Spleen (tissue), 11 donors: ENCODE measurements at regions not wholly inside any gene's neighbourhood (a gene's known extent, or its start where the extent isn't known, plus 50 kb on each side); places are given as distances from the start of the nearest gene placed in this dataset.

ENCODE experiments used
- DNase-seq: peaks from one replicate; pipeline ENCODE4 v3.0.0-alpha.2; 2020
- H3K27ac ChIP-seq, 8 donors: fragments of 200-600 bp; sonication (generic) in 7 of 8; 1 replicate in 4 of 8; 2 replicates in 4 of 8; pipeline versions ENCODE4 v1.5.0 to v1.8.0; 2016 to 2021; ENCODE audit warnings: inconsistent platforms in 4 of 8, mild to moderate bottlenecking in 4 of 8, moderate library complexity in 1 of 8
- H3K27me3 ChIP-seq, 7 donors: fragments of 200-600 bp; sonication (generic) in 6 of 7; replicated peaks in 1 of 7; 1 replicate in 4 of 7; 2 replicates in 3 of 7; pipeline versions ENCODE4 v1.5.0 to v1.8.0; 2016 to 2021; ENCODE audit warnings: inconsistent platforms in 3 of 7, mild to moderate bottlenecking in 1 of 7
- H3K36me3 ChIP-seq, 6 donors: fragments of 200-600 bp; sonication (generic) in 5 of 6; 1 replicate in 4 of 6; 2 replicates in 2 of 6; pipeline versions ENCODE4 v1.5.0 to v1.8.0; 2016 to 2021; ENCODE audit warnings: inconsistent platforms in 2 of 6
- H3K4me1 ChIP-seq, 6 donors: fragments of 200-600 bp; sonication (generic) in 5 of 6; 1 replicate in 3 of 6; 2 replicates in 3 of 6; pipeline versions ENCODE4 v1.5.0 to v1.8.0; 2016 to 2021; ENCODE audit warnings: inconsistent platforms in 3 of 6
- H3K4me3 ChIP-seq, 8 donors: fragments of 200-600 bp; sonication (generic) in 7 of 8; 1 replicate in 4 of 8; 2 replicates in 4 of 8; pipeline versions ENCODE4 v1.5.0 to v1.8.0; 2016 to 2021; ENCODE audit warnings: inconsistent platforms in 4 of 8, mild to moderate bottlenecking in 4 of 8, moderate library complexity in 2 of 8
- H3K9me3 ChIP-seq, 8 donors: fragments of 200-600 bp; sonication (generic) in 7 of 8; 1 replicate in 4 of 8; 2 replicates in 4 of 8; pipeline versions ENCODE4 v1.5.0 to v1.8.0; 2016 to 2021; ENCODE audit warnings: inconsistent platforms in 4 of 8
- CTCF ChIP-seq, 11 experiments: fragments of 200-600 bp in 7 of 11; fragments of 450-650 bp in 4 of 11; sonication (generic) in 4 of 11; IDR thresholded peaks in 8 of 11; conservative IDR thresholded peaks in 3 of 11; 1 replicate in 7 of 11; 2 replicates in 4 of 11; pipeline versions ENCODE4 v1.4.0 to v1.8.0; 2016 to 2021; ENCODE audit warnings: antibody characterized with exemption in 11 of 11, inconsistent platforms in 4 of 11, mild to moderate bottlenecking in 1 of 11
- POLR2A ChIP-seq, 3 donors: fragments of 450-650 bp; IDR thresholded peaks; one replicate each; pipeline ENCODE4 v1.5.1; 2017; ENCODE audit warnings: antibody characterized with exemption in 3 of 3, mild to moderate bottlenecking in 1 of 3
- POLR2AphosphoS5 ChIP-seq, 3 donors: sonication (generic); formaldehyde crosslinking; IDR thresholded peaks; one replicate each; pipeline ENCODE4 v1.5.1; 2017; ENCODE audit warnings: antibody characterized with exemption in 3 of 3
- WGBS, 5 donors: extraction: QIAGEN DNeasy Blood & Tissue Kit in 3 of 5; methylation state at CpG; one replicate each; pipeline versions ENCODE4 v1.1.5 to v1.1.7; 2013 to 2018; 5-methylcytosine and 5-hydroxymethylcytosine counted together
- intact Hi-C: fragments of 100-400 bp; cut with DNase I; formaldehyde crosslinking; loops from one replicate; pipeline ENCODE4 v1.15.0; 2023; ENCODE audit warnings: low total_unique reads
- donor health status: healthy with polysubstance abuse.
- donor health status: DM: no; HTN: no; CAD: no; lungs with moderate emphysema.
- donor health status: DM: no; HTN: no; CAD: no.
- donor health status: Bipolar disorder and iron deficiency.
- donor health status: healthy.
- donor health status: DM: no; HTN: no; CAD: no.
- donor health status: DM: yes; HTN: yes; CAD: no.

- DNase-seq, result no peak
- Histone ChIP-seq H3K36me3 (no peaks in the 10 kb centered on the region), H3K9me3 (peaks cover 0 to 4% (median 0%) of the 10 kb centered on the region in 8 donors), H3K27ac (peak overlapping the region in 2 of 8 donors; percentile 20 to 29), H3K4me1 (no peaks in the 10 kb centered on the region), H3K4me3 (no peak overlapping the region), H3K27me3 (no peaks in the 10 kb centered on the region)
- WGBS, 5 donors, result 62 to 69% (median 64%) methylated on average over 3 of the region's 3 CpGs
- TF ChIP-seq CTCF (IDR thresholded peaks at IDR 0.05 in 8 of 11, conservative IDR thresholded peaks at IDR 0.05 in 3 of 11), result no peak
- TF ChIP-seq POLR2A (IDR thresholded peaks at IDR 0.05), result no peak
- no peak for TF ChIP-seq POLR2AphosphoS5 (IDR thresholded peaks at IDR 0.05)
- intact Hi-C loops, result no loop called here
Observed at GRCh38 chr11:42498971-42499370, 812.8 kb upstream of the API5 start.

- H3K27ac ChIP-seq, result no peak overlapping the region
- no peaks in the 10 kb centered on the region for H3K27me3 ChIP-seq
- intact Hi-C loops, result no loop called here
- TF ChIP-seq POLR2A (IDR thresholded peaks at IDR 0.05) (no peak), POLR2AphosphoS5 (IDR thresholded peaks at IDR 0.05) (no peak)
- peaks cover 0 to 4% (median 0%) of the 10 kb centered on the region in 8 donors for H3K9me3 ChIP-seq
- DNase-seq, result no peak
- no peak overlapping the region for H3K4me3 ChIP-seq
- H3K4me1 ChIP-seq, result no peaks in the 10 kb centered on the region
- no peaks in the 10 kb centered on the region for H3K36me3 ChIP-seq
- 20 to 76% (median 58%) methylated on average over 1 of the region's 1 CpG for WGBS, 5 donors
Observed at GRCh38 chr11:42502151-42502550, 809.6 kb upstream of the API5 start.

GRCh38 chr11:42521994-42522393, 789.8 kb upstream of the API5 start:
- Histone ChIP-seq H3K4me3 (no peak overlapping the region), H3K9me3 (peaks cover 0 to 3% (median 0%) of the 10 kb centered on the region in 8 donors), H3K27me3 (no peaks in the 10 kb centered on the region), H3K27ac (no peak overlapping the region), H3K4me1 (peaks cover 0 to 3% (median 0%) of the 10 kb centered on the region in 6 donors), H3K36me3 (no peaks in the 10 kb centered on the region)
- WGBS, 5 donors, result 85 to 88% (median 87%) methylated on average over 4 of the region's 4 CpGs
- intact Hi-C loops, result loop anchor here (10.0 kb wide), 1 partner anchor 1027 kb away; no protein-coding TSS in a partner anchor
- no peak for TF ChIP-seq POLR2AphosphoS5 (IDR thresholded peaks at IDR 0.05)
- TF ChIP-seq CTCF (IDR thresholded peaks at IDR 0.05 in 8 of 11, conservative IDR thresholded peaks at IDR 0.05 in 3 of 11), result no peak
- TF ChIP-seq POLR2A (IDR thresholded peaks at IDR 0.05), result no peak
- DNase-seq, result no peak

GRCh38 chr11:42524534-42525227, 787.1 kb upstream of the API5 start:
- no peak overlapping the region for H3K27ac ChIP-seq
- intact Hi-C loops, result loop anchor here (10.0 kb wide), 1 partner anchor 1030 kb away; no protein-coding TSS in a partner anchor

More at GRCh38 chr11:42524534-42525227, 787.1 kb upstream of the API5 start:
- Histone ChIP-seq H3K4me3 (no peak overlapping the region), H3K9me3 (peaks cover 0 to 3% (median 0%) of the 10 kb centered on the region in 8 donors), H3K36me3 (no peaks in the 10 kb centered on the region), H3K4me1 (peaks cover 0 to 3% (median 0%) of the 10 kb centered on the region in 6 donors), H3K27me3 (no peaks in the 10 kb centered on the region)
- TF ChIP-seq POLR2AphosphoS5 (IDR thresholded peaks at IDR 0.05) (no peak), CTCF (IDR thresholded peaks at IDR 0.05 in 8 of 11, conservative IDR thresholded peaks at IDR 0.05 in 3 of 11) (peak in 10 of 11 experiments; percentile 13 to 79 (median 65))
- DNase-seq, result no peak
- whole genome bisulfite sequencing, 5 donors, result 10 to 16% (median 12%) methylated on average over 7 of the region's 7 CpGs
